ENCODE measurements at regions not wholly inside any gene's neighbourhood (a gene's known extent, or its start where the extent isn't known, plus 50 kb on each side); places are given as distances from the start of the nearest gene placed in this dataset.

- H3K9me3 ChIP-seq (ENCODE audit: control insufficient read depth, insufficient read depth, low read length): no peaks in the 10 kb centered on the region
- H3K27me3 ChIP-seq (ENCODE audit: control insufficient read depth, insufficient read depth, low read length): no peaks in the 10 kb centered on the region
Measured at GRCh38 chr6:98339506-98339905, 494.9 kb upstream of the POU3F2 start.

GRCh38 chr6:98343004-98343403 lies 491.4 kb upstream of the POU3F2 start:
- Histone ChIP-seq H3K36me3 (ENCODE audit: control insufficient read depth, insufficient read depth, low read length) (no peaks in the 10 kb centered on the region), H3K27ac (ENCODE audit: low read depth, low read length) (no peak overlapping the region), H3K9me3 (ENCODE audit: control insufficient read depth, insufficient read depth, low read length) (no peaks in the 10 kb centered on the region), H3K4me3 (ENCODE audit: low read depth, low read length) (no peak overlapping the region), H3K4me1 (ENCODE audit: control insufficient read depth, insufficient read depth, low read length) (no peaks in the 10 kb centered on the region), H3K27me3 (ENCODE audit: control insufficient read depth, insufficient read depth, low read length) (no peaks in the 10 kb centered on the region)
- no peak for DNase-seq (ENCODE audit: low read depth in 4 of 6, low spot score in 6 of 6)

More at GRCh38 chr6:98339506-98339905, 494.9 kb upstream of the POU3F2 start:
- no CpG with 5 or more reads among the region's 1 CpG for WGBS (ENCODE audit: insufficient coverage)
- DNase-seq (ENCODE audit: low read depth in 4 of 6, low spot score in 6 of 6): no peak
- H3K4me3 ChIP-seq (ENCODE audit: low read depth, low read length): no peak overlapping the region
- H3K4me1 ChIP-seq (ENCODE audit: control insufficient read depth, insufficient read depth, low read length): no peaks in the 10 kb centered on the region
- no peaks in the 10 kb centered on the region for H3K36me3 ChIP-seq (ENCODE audit: control insufficient read depth, insufficient read depth, low read length)
- H3K27ac ChIP-seq (ENCODE audit: low read depth, low read length): no peak overlapping the region

GRCh38 chr6:98343797-98344196 lies 490.6 kb upstream of the POU3F2 start:
- no peaks in the 10 kb centered on the region for H3K27me3 ChIP-seq (ENCODE audit: control insufficient read depth, insufficient read depth, low read length)

GRCh38 chr6:98352348-98352747 lies 482.0 kb upstream of the POU3F2 start:
- Histone ChIP-seq H3K4me1 (ENCODE audit: control insufficient read depth, insufficient read depth, low read length) (no peaks in the 10 kb centered on the region), H3K27ac (ENCODE audit: low read depth, low read length) (no peak overlapping the region), H3K9me3 (ENCODE audit: control insufficient read depth, insufficient read depth, low read length) (no peaks in the 10 kb centered on the region), H3K4me3 (ENCODE audit: low read depth, low read length) (no peak overlapping the region), H3K36me3 (ENCODE audit: control insufficient read depth, insufficient read depth, low read length) (no peaks in the 10 kb centered on the region), H3K27me3 (ENCODE audit: control insufficient read depth, insufficient read depth, low read length) (no peaks in the 10 kb centered on the region)
- DNase-seq (ENCODE audit: low read depth in 4 of 6, low spot score in 6 of 6): no peak
- WGBS (ENCODE audit: insufficient coverage): no CpG with 5 or more reads among the region's 2 CpGs

More at GRCh38 chr6:98343797-98344196, 490.6 kb upstream of the POU3F2 start:
- no peak for DNase-seq (ENCODE audit: low read depth in 4 of 6, low spot score in 6 of 6)
- no peak overlapping the region for H3K4me3 ChIP-seq (ENCODE audit: low read depth, low read length)
- H3K36me3 ChIP-seq (ENCODE audit: control insufficient read depth, insufficient read depth, low read length): no peaks in the 10 kb centered on the region
- H3K9me3 ChIP-seq (ENCODE audit: control insufficient read depth, insufficient read depth, low read length): no peaks in the 10 kb centered on the region
- no peaks in the 10 kb centered on the region for H3K4me1 ChIP-seq (ENCODE audit: control insufficient read depth, insufficient read depth, low read length)
- H3K27ac ChIP-seq (ENCODE audit: low read depth, low read length): no peak overlapping the region

DNA sequence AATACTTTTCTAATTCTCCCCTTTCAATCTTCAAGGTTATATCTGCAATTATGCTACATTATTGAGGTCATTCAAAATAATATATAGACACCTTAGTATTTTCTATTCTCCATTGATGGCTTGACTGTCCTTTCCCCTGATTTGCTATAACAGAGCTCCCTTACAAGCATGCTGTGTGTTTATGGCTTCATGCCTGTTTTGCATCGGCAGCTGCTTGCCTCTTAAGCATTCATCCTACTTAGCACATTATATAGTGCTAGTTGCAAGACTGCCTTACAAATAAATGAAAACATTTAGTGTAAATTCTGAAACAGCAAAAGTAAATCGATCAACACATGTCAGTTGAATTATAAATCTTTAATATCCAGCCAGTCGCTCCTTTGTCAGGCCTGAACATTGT lies 476.2 kb upstream of the POU3F2 start:
- Histone ChIP-seq H3K27ac (ENCODE audit: low read depth, low read length) (no peak overlapping the region), H3K9me3 (ENCODE audit: control insufficient read depth, insufficient read depth, low read length) (no peaks in the 10 kb centered on the region), H3K4me1 (ENCODE audit: control insufficient read depth, insufficient read depth, low read length) (no peaks in the 10 kb centered on the region), H3K36me3 (ENCODE audit: control insufficient read depth, insufficient read depth, low read length) (no peaks in the 10 kb centered on the region), H3K27me3 (ENCODE audit: control insufficient read depth, insufficient read depth, low read length) (no peaks in the 10 kb centered on the region), H3K4me3 (ENCODE audit: low read depth, low read length) (no peak overlapping the region)
- no CpG with 5 or more reads among the region's 3 CpGs for WGBS (ENCODE audit: insufficient coverage)
- DNase-seq (ENCODE audit: low read depth in 4 of 6, low spot score in 6 of 6): peak in 5 of 6 donors; percentile 9 to 76 (median 19)

DNA sequence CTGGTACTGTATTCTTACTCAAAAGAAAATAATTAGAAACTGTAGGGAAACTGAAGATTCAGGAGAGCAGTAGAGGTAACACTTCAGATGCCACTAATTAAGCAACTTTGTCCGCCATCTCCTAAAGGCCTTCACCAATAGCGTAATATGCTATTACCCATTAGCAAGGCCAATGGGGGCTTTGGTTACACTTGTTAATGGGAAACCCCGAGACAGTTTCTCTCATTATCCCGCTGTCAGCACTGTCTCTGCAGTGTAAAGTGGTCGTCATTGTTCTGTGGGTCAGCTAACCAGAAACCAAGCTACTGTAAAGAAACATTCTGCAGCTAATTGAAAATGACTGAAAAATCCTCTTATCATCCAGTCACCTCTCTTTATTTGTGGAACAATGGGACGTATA lies 468.0 kb upstream of the POU3F2 start:
- H3K4me3 ChIP-seq (ENCODE audit: low read depth, low read length): no peak overlapping the region
- 67% methylated on average over 2 of the region's 6 CpGs for WGBS (ENCODE audit: insufficient coverage)
- H3K27me3 ChIP-seq (ENCODE audit: control insufficient read depth, insufficient read depth, low read length): no peaks in the 10 kb centered on the region
- peak in 1 of 6 donors; percentile 54 for DNase-seq (ENCODE audit: low read depth in 4 of 6, low spot score in 6 of 6)
- no peaks in the 10 kb centered on the region for H3K4me1 ChIP-seq (ENCODE audit: control insufficient read depth, insufficient read depth, low read length)
- no peak overlapping the region for H3K27ac ChIP-seq (ENCODE audit: low read depth, low read length)
- no peaks in the 10 kb centered on the region for H3K9me3 ChIP-seq (ENCODE audit: control insufficient read depth, insufficient read depth, low read length)
- H3K36me3 ChIP-seq (ENCODE audit: control insufficient read depth, insufficient read depth, low read length): no peaks in the 10 kb centered on the region

DNA sequence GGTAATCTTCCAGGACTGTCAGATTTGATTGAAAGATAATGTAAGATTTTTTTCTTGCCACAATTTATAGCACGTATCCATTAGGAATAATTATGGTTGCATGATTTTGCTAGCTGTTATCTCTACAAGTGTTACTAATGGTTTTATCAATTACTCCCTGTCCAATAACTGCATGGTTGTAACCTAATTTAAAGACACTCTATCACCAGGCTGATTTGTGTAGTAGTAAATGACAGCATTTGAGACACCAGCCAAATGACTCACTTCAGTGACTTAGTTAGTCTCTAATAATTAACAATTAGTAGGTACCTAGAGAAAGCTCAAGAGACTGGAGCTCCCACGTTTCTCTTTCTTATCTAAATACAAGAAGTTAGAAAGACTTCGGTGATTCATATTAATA lies 453.8 kb upstream of the POU3F2 start:
- Histone ChIP-seq H3K4me3 (ENCODE audit: low read depth, low read length) (no peak overlapping the region), H3K27me3 (ENCODE audit: control insufficient read depth, insufficient read depth, low read length) (no peaks in the 10 kb centered on the region), H3K9me3 (ENCODE audit: control insufficient read depth, insufficient read depth, low read length) (no peaks in the 10 kb centered on the region), H3K4me1 (ENCODE audit: control insufficient read depth, insufficient read depth, low read length) (no peaks in the 10 kb centered on the region), H3K36me3 (ENCODE audit: control insufficient read depth, insufficient read depth, low read length) (no peaks in the 10 kb centered on the region), H3K27ac (ENCODE audit: low read depth, low read length) (no peak overlapping the region)
- peak in 1 of 6 donors; percentile 40 for DNase-seq (ENCODE audit: low read depth in 4 of 6, low spot score in 6 of 6)
- no CpG with 5 or more reads among the region's 3 CpGs for WGBS (ENCODE audit: insufficient coverage)

- Histone ChIP-seq H3K27me3 (ENCODE audit: control insufficient read depth, insufficient read depth, low read length) (no peaks in the 10 kb centered on the region), H3K36me3 (ENCODE audit: control insufficient read depth, insufficient read depth, low read length) (no peaks in the 10 kb centered on the region), H3K4me3 (ENCODE audit: low read depth, low read length) (no peak overlapping the region), H3K9me3 (ENCODE audit: control insufficient read depth, insufficient read depth, low read length) (no peaks in the 10 kb centered on the region), H3K27ac (ENCODE audit: low read depth, low read length) (no peak overlapping the region), H3K4me1 (ENCODE audit: control insufficient read depth, insufficient read depth, low read length) (no peaks in the 10 kb centered on the region)
- peak in 1 of 6 donors; percentile 7 for DNase-seq (ENCODE audit: low read depth in 4 of 6, low spot score in 6 of 6)
- WGBS (ENCODE audit: insufficient coverage): no CpG with 5 or more reads among the region's 3 CpGs
Measured at GRCh38 chr6:98382246-98382645, 452.1 kb upstream of the POU3F2 start.

DNA sequence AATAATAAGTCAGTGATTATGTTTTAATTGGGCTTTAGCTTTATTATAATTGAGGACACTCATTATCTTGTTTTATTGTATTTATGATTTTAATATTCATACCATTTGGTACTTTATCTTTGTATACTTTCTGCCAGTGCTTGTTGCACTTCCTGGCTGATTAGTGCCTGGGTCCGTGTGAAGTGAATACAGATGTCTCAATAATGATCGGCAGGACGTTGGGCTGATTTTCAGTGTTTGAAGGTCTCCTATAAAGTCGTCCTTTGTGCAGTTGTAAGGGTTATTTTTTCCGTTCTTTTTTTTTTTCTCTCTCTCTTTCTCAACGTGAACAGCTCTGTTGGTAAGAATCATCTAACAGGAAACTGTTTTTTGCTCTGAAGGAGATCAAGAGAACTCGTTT lies 450.0 kb upstream of the POU3F2 start:
- Histone ChIP-seq H3K9me3 (ENCODE audit: control insufficient read depth, insufficient read depth, low read length) (no peaks in the 10 kb centered on the region), H3K4me1 (ENCODE audit: control insufficient read depth, insufficient read depth, low read length) (no peaks in the 10 kb centered on the region), H3K27me3 (ENCODE audit: control insufficient read depth, insufficient read depth, low read length) (no peaks in the 10 kb centered on the region), H3K36me3 (ENCODE audit: control insufficient read depth, insufficient read depth, low read length) (no peaks in the 10 kb centered on the region), H3K4me3 (ENCODE audit: low read depth, low read length) (no peak overlapping the region), H3K27ac (ENCODE audit: low read depth, low read length) (no peak overlapping the region)
- WGBS (ENCODE audit: insufficient coverage): no CpG with 5 or more reads among the region's 7 CpGs
- DNase-seq (ENCODE audit: low read depth in 4 of 6, low spot score in 6 of 6): peak in 1 of 6 donors; percentile 17

DNA sequence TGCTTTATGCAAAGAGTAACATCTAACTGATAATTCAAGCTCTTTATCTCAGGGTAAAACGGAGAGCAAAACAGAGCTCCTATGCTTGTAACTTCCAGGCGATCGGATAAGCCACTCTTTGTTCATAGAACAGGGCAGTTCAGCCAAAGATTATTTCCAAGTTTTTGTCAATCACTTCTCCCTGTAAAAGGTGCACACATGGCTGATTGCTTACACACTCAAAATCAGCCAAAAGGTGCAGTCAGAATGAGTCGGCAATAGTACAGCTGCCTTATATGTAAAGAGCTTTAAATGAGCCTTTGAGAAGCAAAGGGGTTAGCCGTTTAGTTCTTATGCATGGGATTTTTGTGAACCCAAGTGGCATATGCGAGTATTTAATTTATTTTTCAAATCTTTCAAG lies 449.6 kb upstream of the POU3F2 start:
- H3K27ac ChIP-seq (ENCODE audit: low read depth, low read length): no peak overlapping the region
- peak in 4 of 6 donors; percentile 18 to 84 (median 33) for DNase-seq (ENCODE audit: low read depth in 4 of 6, low spot score in 6 of 6)

More for the DNA sequence above, 449.6 kb upstream of the POU3F2 start:
- H3K4me1 ChIP-seq (ENCODE audit: control insufficient read depth, insufficient read depth, low read length): no peaks in the 10 kb centered on the region
- WGBS (ENCODE audit: insufficient coverage): 31% methylated on average over 3 of the region's 6 CpGs
- H3K9me3 ChIP-seq (ENCODE audit: control insufficient read depth, insufficient read depth, low read length): no peaks in the 10 kb centered on the region
- no peak overlapping the region for H3K4me3 ChIP-seq (ENCODE audit: low read depth, low read length)
- no peaks in the 10 kb centered on the region for H3K36me3 ChIP-seq (ENCODE audit: control insufficient read depth, insufficient read depth, low read length)
- H3K27me3 ChIP-seq (ENCODE audit: control insufficient read depth, insufficient read depth, low read length): no peaks in the 10 kb centered on the region

Data from spinal cord (tissue), 9 donors.